Gastrocnemius medialis (tissue), 4 donors: ENCODE measurements at regions not wholly inside any gene's neighbourhood (a gene's known extent, or its start where the extent isn't known, plus 50 kb on each side); places are given as distances from the start of the nearest gene placed in this dataset.
"Not testable (repeated sequence)": the region's sequence is repeated elsewhere in the genome, so short reads cannot be mapped to it uniquely, and the experiment has no call there.

Source experiments
- ATAC-seq, 2 donors: fragments of 150-250 bp; one replicate each; pipeline ENCODE4 v1.9.1; 2016
- DNase-seq, 2 donors: peaks; one replicate each; pipeline ENCODE4 v3.0.0-alpha.2; 2019
- H3K27ac ChIP-seq, 4 donors: fragments of 200-600 bp; sonication (generic); 1 replicate in 1 of 4; 2 replicates in 3 of 4; pipeline ENCODE4 v1.5.1; 2016 to 2018; ENCODE audit warnings: mild to moderate bottlenecking in 2 of 4, moderate library complexity in 1 of 4
- H3K27me3 ChIP-seq, 3 donors: fragments of 200-600 bp; sonication (generic) in 2 of 3; 1 replicate in 1 of 3; 2 replicates in 2 of 3; pipeline versions ENCODE4 v1.5.1 to v1.6.0; 2016 to 2019; ENCODE audit warnings: mild to moderate bottlenecking in 1 of 3, moderate library complexity in 1 of 3
- H3K36me3 ChIP-seq, 2 donors: fragments of 200-600 bp; sonication (generic) in 1 of 2; one replicate each; pipeline ENCODE4 v1.5.1; 2017 to 2018
- H3K4me1 ChIP-seq, 2 donors: fragments of 200-600 bp; sonication (generic) in 1 of 2; one replicate each; pipeline ENCODE4 v1.5.1; 2016 to 2017; ENCODE audit warnings: mild to moderate bottlenecking in 2 of 2
- H3K4me3 ChIP-seq, 4 donors: fragments of 200-600 bp; sonication (generic) in 3 of 4; 1 replicate in 1 of 4; 2 replicates in 3 of 4; pipeline ENCODE4 v1.5.1; 2016 to 2019; ENCODE audit warnings: mild to moderate bottlenecking in 2 of 4
- H3K9me3 ChIP-seq, 3 donors: fragments of 200-600 bp; sonication (generic) in 2 of 3; 1 replicate in 1 of 3; 2 replicates in 2 of 3; pipeline ENCODE4 v1.5.1; 2016 to 2019
- POLR2A ChIP-seq, 2 donors: fragments of 450-650 bp; IDR thresholded peaks; one replicate each; pipeline ENCODE4 v1.6.1; 2017; ENCODE audit warnings: antibody characterized with exemption in 2 of 2, mild to moderate bottlenecking in 2 of 2, moderate library complexity in 2 of 2
- in situ Hi-C, 4 donors: fragments of 200-750 bp; cut with MboI; loops; one replicate each; pipeline versions ENCODE4 v1.15.0 to v1.8.0; 2017; ENCODE audit warnings: low sequenced_read_pairs in 4 of 4
- intact Hi-C: fragments of 100-400 bp; cut with DNase I; formaldehyde crosslinking; loops from one replicate; pipeline ENCODE4 v1.15.1; 2023; ENCODE audit warnings: low total_unique reads
- TF ChIP-seq, protein P1 (sequence below), 5 experiments: fragments of 450-650 bp in 3 of 5; fragments of 200-600 bp in 2 of 5; sonication (generic) in 2 of 5; IDR thresholded peaks in 4 of 5; conservative IDR thresholded peaks in 1 of 5; 1 replicate in 4 of 5; 2 replicates in 1 of 5; pipeline ENCODE4 v1.5.1; 2016 to 2019; ENCODE audit warnings: antibody characterized with exemption in 5 of 5, mild to moderate bottlenecking in 3 of 5, moderate library complexity in 3 of 5

DNA sequence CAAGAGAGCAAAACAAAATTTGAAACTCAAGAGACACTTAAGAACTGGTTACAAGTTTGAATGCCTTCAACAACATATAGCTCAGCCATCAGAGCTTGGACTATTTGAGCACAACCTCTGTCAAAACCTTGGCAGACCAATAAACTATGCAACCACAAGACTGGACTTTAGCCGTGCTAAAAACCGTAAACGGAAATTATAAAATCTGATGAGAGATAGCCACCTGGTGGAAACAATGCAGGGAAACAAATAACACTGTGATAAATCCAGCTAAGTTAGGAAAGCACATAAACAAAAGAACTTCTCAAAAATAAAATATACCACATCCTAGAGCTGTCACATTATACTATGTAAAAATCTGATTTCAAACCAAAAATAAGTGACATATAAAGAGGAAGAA lies 1074.2 kb upstream of the NOVA1 start:
- H3K27ac ChIP-seq: no peak overlapping the region
- intact Hi-C loops: no loop called here
- no peaks in the 10 kb centered on the region for H3K4me1 ChIP-seq
- ATAC-seq: no peak
- H3K36me3 ChIP-seq: no peaks in the 10 kb centered on the region
- DNase-seq: no peak
- no peak for TF ChIP-seq POLR2A (IDR thresholded peaks at IDR 0.05)
- TF ChIP-seq, protein P1, sequence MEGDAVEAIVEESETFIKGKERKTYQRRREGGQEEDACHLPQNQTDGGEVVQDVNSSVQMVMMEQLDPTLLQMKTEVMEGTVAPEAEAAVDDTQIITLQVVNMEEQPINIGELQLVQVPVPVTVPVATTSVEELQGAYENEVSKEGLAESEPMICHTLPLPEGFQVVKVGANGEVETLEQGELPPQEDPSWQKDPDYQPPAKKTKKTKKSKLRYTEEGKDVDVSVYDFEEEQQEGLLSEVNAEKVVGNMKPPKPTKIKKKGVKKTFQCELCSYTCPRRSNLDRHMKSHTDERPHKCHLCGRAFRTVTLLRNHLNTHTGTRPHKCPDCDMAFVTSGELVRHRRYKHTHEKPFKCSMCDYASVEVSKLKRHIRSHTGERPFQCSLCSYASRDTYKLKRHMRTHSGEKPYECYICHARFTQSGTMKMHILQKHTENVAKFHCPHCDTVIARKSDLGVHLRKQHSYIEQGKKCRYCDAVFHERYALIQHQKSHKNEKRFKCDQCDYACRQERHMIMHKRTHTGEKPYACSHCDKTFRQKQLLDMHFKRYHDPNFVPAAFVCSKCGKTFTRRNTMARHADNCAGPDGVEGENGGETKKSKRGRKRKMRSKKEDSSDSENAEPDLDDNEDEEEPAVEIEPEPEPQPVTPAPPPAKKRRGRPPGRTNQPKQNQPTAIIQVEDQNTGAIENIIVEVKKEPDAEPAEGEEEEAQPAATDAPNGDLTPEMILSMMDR (IDR thresholded peaks at IDR 0.05 in 4 of 5, conservative IDR thresholded peaks at IDR 0.05 in 1 of 5): no peak
- in situ Hi-C loops: no loop called here
- H3K9me3 ChIP-seq: no peaks in the 10 kb centered on the region
- no peaks in the 10 kb centered on the region for H3K27me3 ChIP-seq
- H3K4me3 ChIP-seq: no peak overlapping the region

DNA sequence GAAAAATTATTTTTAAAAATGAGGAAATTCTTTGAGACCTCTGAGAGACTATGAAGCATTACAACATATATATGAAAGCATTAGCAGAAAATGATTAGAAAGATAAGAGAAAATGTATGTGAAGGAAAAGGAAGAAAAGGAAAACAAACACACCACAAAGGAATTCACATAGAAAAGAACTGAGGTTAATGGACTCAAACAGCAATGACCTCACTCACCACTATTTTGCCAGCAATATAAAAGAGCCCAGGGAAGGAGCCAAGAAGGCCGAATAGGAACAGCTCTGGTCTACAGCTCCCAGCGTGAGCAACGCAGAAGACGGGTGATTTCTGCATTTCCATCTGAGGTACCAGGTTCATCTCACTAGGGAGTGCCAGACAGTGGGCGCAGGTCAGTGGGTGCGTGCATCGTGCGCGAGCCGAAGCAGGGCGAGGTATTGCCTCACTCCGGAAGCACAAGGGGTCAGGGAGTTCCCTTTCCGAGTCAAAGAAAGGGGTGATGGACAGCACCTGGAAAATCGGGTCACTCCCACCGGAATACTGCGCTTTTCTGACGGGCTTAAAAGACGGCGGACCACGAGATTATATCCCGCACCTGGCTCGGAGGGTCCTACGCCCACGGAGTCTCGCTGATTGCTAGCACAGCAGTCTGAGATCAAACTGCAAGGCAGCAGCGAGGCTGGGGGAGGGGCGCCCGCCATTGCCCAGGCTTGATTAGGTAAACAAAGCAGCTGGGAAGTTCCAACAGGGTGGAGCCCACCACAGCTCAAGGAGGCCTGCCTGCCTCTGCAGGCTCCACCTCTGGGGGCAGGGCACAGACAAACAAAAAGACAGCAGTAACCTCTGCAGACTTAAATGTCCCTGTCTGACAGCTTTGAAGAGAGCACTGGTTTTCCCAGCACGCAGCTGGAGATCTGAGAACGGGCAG lies 1075.2 kb upstream of the NOVA1 start:
- H3K9me3 ChIP-seq, intact Hi-C loops, ATAC-seq, in situ Hi-C loops, H3K4me3 ChIP-seq, H3K36me3 ChIP-seq, H3K27me3 ChIP-seq, H3K27ac ChIP-seq, H3K4me1 ChIP-seq, DNase-seq: not testable (repeated sequence)

DNA sequence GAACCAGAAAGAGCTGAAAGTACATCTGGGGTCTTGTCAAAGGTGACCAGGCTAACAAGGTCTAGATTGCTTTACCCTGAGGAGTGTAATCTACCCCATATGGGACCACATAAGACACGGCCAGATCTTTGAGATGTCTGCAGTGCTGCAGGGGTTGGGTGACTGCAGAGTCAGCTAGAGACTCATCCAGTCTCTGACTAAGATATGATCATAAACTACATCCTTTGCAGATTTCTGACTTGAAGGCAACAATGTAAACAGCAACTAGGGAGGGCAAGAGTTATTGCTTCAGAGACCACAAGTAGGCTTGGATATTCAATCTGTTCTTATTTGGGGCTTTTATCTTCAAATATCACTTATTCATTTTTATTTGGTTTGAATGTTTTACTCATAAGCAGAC lies 1080.5 kb upstream of the FOXG1 start:
- no peak overlapping the region for H3K27ac ChIP-seq
- H3K9me3 ChIP-seq: no peaks in the 10 kb centered on the region
- TF ChIP-seq, protein P1 (IDR thresholded peaks at IDR 0.05 in 4 of 5, conservative IDR thresholded peaks at IDR 0.05 in 1 of 5): no peak
- no peak for TF ChIP-seq POLR2A (IDR thresholded peaks at IDR 0.05)
- intact Hi-C loops (no loop called here), in situ Hi-C loops (no loop called here)
- no peaks in the 10 kb centered on the region for H3K27me3 ChIP-seq
- H3K4me1 ChIP-seq: no peaks in the 10 kb centered on the region
- H3K4me3 ChIP-seq: no peak overlapping the region
- DNase-seq: no peak
- ATAC-seq: no peak
- H3K36me3 ChIP-seq: no peaks in the 10 kb centered on the region

DNA sequence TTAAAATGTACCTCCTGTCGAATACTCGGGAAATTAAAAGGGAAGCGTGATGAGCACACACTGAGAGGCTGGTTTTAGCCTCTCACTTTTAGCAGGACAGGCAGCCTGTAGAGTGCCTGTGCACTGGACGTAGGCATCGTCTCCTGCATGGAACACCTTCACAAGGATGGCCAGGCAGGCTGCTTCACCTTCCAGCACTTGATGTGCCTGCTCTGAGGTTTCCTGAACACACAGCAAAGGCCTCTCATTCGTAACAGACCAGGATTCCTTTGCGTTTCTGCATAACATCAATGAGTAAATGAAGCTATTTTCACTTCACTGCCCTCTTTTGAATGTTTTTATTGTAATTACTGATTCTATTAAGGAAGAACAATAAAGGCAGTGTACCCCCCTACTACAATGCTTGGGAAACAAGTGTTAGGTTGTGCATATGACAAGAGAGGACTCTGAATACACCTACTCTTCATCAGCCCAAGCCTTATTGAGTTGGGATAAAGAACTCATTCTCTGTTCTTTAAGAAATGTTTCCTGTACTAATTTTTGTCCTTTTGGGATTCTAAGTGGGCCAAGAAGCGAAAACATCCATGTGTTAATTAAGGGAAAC lies 1077.6 kb upstream of the FOXG1 start:
- Histone ChIP-seq H3K4me3 (no peak overlapping the region), H3K36me3 (no peaks in the 10 kb centered on the region), H3K9me3 (no peaks in the 10 kb centered on the region), H3K27me3 (no peaks in the 10 kb centered on the region), H3K27ac (no peak overlapping the region), H3K4me1 (no peaks in the 10 kb centered on the region)
- TF ChIP-seq, protein P1 (IDR thresholded peaks at IDR 0.05 in 4 of 5, conservative IDR thresholded peaks at IDR 0.05 in 1 of 5): no peak
- no peak for TF ChIP-seq POLR2A (IDR thresholded peaks at IDR 0.05)
- ATAC-seq: no peak
- in situ Hi-C loops (no loop called here), intact Hi-C loops (no loop called here)
- DNase-seq: no peak

DNA sequence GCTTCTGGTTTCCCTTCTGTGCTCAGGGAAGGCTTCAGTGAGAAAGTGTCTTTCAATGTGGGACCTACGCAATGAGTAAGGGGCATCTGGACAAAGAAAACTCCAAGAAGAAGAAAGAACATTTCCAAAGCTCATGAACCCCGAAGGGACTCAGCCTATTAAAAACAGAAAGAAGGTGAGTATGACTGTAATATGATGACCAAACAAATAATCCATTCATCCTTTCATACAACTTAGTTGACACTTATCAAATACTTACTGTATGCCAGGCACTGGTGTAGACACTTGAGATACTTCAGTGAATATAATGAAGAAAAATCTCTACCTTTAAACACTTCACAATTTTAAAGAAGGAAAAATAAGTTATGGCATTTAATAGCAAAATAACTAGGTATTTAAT lies 1054.2 kb upstream of the FOXG1 start:
- Histone ChIP-seq H3K4me3 (no peak overlapping the region), H3K36me3 (no peaks in the 10 kb centered on the region), H3K9me3 (no peaks in the 10 kb centered on the region), H3K27me3 (no peaks in the 10 kb centered on the region), H3K27ac (no peak overlapping the region), H3K4me1 (no peaks in the 10 kb centered on the region)
- TF ChIP-seq POLR2A (IDR thresholded peaks at IDR 0.05): no peak
- TF ChIP-seq, protein P1 (IDR thresholded peaks at IDR 0.05 in 4 of 5, conservative IDR thresholded peaks at IDR 0.05 in 1 of 5): no peak
- no peak for ATAC-seq
- no peak for DNase-seq
- intact Hi-C loops (no loop called here), in situ Hi-C loops (no loop called here)
